ENCODE measurements at regions not wholly inside any gene's neighbourhood (a gene's known extent, or its start where the extent isn't known, plus 50 kb on each side); places are given as distances from the start of the nearest gene placed in this dataset.

DNA sequence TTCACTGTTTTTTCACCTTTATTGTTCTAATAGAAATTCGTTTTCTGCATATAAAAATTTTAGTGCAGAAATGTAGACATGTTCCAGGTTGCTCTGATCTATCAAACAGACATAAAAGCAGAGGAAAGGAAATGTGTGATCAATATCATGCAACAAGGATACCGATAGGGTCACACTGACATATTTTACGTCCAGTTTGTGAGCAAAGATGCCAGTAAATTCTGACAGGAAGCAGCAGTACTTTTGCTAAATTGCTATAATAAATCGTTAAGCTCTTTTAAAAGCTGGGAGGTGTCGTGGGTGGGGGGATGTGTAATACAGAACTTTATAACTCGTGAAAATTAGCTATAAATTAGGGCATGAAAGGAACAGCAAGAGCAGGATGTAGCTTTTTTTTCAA is 955.2 kb downstream of the BRINP3 start:
- no peak for DNase-seq (ENCODE audit: low read depth)
- H3K4me3 ChIP-seq (ENCODE audit: low read depth, low read length), result no peak overlapping the region
- TF ChIP-seq, protein P1, sequence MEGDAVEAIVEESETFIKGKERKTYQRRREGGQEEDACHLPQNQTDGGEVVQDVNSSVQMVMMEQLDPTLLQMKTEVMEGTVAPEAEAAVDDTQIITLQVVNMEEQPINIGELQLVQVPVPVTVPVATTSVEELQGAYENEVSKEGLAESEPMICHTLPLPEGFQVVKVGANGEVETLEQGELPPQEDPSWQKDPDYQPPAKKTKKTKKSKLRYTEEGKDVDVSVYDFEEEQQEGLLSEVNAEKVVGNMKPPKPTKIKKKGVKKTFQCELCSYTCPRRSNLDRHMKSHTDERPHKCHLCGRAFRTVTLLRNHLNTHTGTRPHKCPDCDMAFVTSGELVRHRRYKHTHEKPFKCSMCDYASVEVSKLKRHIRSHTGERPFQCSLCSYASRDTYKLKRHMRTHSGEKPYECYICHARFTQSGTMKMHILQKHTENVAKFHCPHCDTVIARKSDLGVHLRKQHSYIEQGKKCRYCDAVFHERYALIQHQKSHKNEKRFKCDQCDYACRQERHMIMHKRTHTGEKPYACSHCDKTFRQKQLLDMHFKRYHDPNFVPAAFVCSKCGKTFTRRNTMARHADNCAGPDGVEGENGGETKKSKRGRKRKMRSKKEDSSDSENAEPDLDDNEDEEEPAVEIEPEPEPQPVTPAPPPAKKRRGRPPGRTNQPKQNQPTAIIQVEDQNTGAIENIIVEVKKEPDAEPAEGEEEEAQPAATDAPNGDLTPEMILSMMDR (conservative IDR thresholded peaks at IDR 0.05; ENCODE audit: low read depth, low read length), result no peak

DNA sequence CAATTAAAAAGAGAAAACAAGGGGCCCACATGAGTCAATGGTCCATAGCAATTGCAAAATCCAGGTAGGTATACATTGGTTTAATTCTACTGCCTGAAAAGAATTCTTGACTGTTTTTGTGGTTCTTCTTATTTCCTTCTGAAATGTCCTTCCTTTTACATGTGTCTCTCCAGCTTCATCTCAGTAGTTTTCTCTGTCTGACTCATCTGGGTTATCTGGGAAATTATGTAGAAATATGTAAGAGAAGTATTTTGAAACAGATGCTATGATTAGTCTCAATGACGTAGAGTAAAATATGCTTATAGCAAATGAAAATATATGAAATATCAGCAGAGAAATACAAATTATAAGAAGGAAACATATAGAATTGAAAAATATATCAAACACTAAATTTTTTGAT is 953.2 kb downstream of the BRINP3 start:
- DNase-seq (ENCODE audit: low read depth), result peak; percentile 70
- TF ChIP-seq, protein P1 (conservative IDR thresholded peaks at IDR 0.05; ENCODE audit: low read depth, low read length), result no peak
- H3K4me3 ChIP-seq (ENCODE audit: low read depth, low read length), result no peak overlapping the region

DNA sequence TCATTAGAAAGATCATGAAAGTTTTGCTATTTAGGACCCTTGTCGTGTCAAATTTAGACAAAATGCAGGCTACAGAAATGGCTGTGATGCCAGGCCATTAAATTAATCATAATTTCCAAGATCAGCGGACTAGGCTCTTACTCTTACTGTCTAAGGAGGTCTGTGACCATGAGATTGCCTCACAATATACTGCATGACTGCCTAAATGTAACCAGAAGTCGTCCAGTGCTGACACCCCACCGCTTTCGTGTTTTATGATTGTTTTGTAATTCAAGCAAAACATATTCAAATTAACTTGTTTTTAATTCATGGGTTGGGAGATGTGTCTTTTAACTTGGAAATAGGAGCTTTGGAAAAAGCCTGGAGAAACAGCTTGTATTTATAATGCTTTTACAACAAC is 947.5 kb downstream of the BRINP3 start:
- TF ChIP-seq, protein P1 (conservative IDR thresholded peaks at IDR 0.05; ENCODE audit: low read depth, low read length), result no peak
- DNase-seq (ENCODE audit: low read depth), result no peak
- no peak overlapping the region for H3K4me3 ChIP-seq (ENCODE audit: low read depth, low read length)

DNA sequence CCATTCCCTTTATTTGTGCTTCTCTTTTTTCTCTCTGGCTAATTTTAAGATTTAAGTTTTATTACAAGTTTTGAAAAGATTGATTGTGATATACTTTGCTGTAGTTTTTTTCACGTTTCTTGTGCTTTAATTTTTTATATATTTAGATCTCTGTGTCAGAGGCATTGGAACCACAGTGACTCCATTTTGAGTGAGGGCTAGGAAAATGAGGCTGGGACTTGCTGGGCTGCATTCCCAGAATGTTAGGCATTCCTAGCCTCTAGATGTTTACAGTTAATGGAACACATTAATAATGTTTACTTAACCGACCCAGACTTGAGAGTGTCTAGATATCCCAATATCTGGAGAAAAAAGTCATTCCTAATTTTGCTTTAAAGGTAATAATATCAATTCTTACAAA is 939.4 kb downstream of the BRINP3 start:
- no peak for DNase-seq (ENCODE audit: low read depth)
- H3K4me3 ChIP-seq (ENCODE audit: low read depth, low read length), result no peak overlapping the region
- TF ChIP-seq, protein P1 (conservative IDR thresholded peaks at IDR 0.05; ENCODE audit: low read depth, low read length), result no peak

DNA sequence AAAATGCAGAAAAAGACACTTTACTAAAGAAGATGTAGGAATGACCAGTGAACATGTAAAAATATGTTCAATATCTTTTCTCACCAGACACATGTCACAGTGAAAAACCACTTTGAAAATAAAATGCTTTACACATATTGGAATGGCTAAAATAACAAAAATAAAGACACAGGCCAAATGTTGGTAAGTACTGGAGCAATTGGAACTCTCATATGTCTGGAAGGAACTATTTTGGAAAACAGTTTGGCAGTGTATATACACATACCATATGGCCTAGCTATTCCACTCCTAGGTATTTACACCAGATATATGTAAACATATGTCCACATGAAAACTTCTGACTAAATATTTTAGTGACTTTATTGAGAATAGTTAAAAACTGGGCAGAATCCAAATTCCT is 927.2 kb downstream of the BRINP3 start:
- H3K4me3 ChIP-seq (ENCODE audit: low read depth, low read length), result no peak overlapping the region
- TF ChIP-seq, protein P1 (conservative IDR thresholded peaks at IDR 0.05; ENCODE audit: low read depth, low read length), result no peak
- DNase-seq (ENCODE audit: low read depth), result no peak

DNA sequence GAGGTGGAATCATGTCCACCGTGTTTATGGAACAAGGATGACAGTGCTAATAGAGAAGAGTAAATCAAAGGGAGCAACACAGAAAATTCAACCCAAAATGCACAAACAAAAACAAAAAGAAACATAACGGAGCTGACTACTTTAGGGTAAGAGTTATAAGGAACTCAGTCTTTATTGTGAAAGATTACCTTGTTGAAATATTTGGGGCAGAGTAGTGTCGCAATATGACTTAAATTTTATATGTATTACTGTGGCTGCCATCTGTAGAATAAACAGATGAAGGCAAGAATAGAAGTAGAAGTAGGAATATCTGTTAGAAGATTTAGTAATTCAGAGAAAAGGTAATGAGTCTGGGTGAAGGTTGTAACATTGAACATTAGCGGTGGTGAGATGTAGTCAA is 913.9 kb downstream of the BRINP3 start:
- no peak for DNase-seq (ENCODE audit: low read depth)
- H3K4me3 ChIP-seq (ENCODE audit: low read depth, low read length), result no peak overlapping the region
- TF ChIP-seq, protein P1 (conservative IDR thresholded peaks at IDR 0.05; ENCODE audit: low read depth, low read length), result no peak

DNA sequence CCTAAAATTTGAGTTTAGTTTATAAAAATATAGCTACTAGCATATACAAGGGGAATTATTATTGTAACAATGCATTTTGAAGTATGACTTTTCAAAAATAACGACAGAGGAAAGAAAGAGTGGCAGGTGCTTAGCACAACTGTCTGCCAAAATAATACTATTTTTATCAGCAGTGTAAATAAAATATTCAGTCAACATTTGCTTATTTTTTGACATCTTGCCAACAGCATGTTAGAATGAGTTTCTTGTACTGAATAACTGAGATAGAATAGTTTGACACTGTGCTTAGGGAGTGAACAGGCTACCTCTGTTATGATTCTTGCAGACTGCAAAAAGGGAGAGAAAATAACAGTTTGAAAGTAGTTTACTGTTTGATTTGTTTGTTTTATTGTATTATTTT is 909.8 kb downstream of the BRINP3 start:
- TF ChIP-seq, protein P1 (conservative IDR thresholded peaks at IDR 0.05; ENCODE audit: low read depth, low read length), result no peak
- H3K4me3 ChIP-seq (ENCODE audit: low read depth, low read length), result no peak overlapping the region
- DNase-seq (ENCODE audit: low read depth), result no peak

All from choroid plexus epithelial cell (primary cell).